Bone marrow (tissue), 2 donors: ENCODE measurements at regions not wholly inside any gene's neighbourhood (a gene's known extent, or its start where the extent isn't known, plus 50 kb on each side); places are given as distances from the start of the nearest gene placed in this dataset.

Experiments
- DNase-seq, 2 donors: peaks; one replicate each; lab custom pipeline; 2025; lab: John Stamatoyannopoulos, UW

DNA sequence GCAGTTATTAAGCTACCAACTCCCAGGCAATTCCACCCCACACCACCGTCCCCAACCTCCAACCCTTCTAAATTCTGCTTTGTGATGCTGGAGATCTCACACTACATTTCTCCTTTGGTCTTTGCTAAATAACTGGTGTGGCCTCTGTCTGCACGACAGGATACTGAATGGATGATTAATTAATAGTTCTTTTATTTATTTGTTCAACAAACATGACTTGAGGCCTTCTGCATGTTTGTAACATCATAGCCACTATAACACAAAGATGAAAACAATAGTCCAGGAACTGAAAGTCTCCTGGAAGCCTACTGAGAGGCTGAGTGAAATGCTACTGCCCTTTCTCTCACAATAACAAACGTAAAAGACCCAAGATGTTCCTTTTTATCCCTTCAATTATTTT, 609.5 kb upstream of the UBE2E2 start:
- no peak for DNase-seq

DNA sequence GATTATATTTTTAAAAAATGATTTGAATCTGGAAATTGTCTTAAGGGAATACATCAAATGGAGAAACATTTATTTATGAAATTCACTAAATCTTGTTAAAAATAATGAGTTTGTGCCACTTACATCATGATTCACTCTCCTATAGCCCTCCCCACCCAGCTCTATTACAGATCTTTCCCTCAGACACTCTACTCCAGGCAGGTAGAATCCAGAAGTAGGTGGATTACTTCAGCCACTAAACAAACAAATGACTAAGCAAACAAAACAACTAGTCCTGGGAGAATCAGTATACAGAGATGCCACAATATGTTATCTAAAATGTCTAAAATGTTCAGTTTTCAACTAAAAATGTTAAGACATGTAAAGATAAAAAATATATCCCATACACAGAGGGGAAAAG, 608.1 kb upstream of the UBE2E2 start:
- DNase-seq = no peak

DNA sequence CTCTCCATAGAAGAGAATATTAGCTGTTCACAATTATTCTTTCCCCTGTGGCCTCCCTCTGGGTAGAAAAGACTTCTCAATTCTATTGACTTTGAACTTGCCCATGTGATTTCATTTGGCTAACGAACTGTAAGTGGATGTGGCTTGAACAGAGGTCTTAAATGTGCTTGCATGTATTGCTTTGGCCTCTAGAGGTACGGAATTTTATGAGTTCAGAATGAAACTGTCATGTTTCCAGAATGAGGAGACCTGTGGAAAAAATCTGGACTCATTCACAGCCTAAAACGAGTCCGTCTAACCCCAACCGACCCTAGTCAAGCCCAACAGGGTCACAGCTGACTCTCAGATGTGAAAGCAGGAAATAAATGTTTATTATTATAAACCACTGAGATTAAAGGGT, 596.7 kb upstream of the UBE2E2 start:
- no peak for DNase-seq

DNA sequence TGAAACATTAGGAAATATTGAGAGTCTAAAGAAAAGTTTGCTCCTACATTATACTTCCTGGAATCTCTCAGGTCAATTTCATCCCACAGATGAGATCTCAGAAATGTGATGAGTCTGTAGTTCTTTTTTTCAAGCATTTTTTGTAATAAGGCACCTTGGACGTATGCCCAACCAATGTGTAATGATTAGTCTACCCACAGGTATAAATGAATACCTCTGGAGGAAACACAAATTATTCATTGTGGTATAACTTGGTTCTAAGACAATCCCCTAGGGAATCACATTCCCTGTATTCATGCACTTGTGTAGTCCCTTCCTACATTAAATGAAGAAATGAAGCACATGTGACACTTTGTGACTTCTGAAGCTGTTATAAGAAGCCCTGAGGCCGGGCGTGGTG, 596.2 kb upstream of the UBE2E2 start:
- no peak for DNase-seq

DNA sequence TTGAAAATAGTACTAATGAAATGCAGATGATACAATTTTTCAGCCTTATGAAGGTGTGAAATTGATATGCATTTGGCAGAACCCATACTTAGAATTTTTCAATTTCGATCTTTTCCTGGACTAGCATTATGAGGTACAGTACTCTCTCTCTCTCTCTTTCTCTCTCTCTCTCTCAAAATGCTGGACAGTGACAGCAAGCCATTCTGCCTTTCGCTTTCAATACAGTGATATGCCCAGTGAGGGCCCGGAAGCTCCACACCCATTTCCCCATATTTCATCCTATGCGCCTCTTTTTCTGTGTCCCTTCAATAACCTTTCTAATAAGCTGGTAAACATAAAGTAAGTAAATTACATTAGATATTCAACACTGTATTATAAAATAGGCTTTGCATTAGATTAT, 595.0 kb upstream of the UBE2E2 start:
- no peak for DNase-seq

DNA sequence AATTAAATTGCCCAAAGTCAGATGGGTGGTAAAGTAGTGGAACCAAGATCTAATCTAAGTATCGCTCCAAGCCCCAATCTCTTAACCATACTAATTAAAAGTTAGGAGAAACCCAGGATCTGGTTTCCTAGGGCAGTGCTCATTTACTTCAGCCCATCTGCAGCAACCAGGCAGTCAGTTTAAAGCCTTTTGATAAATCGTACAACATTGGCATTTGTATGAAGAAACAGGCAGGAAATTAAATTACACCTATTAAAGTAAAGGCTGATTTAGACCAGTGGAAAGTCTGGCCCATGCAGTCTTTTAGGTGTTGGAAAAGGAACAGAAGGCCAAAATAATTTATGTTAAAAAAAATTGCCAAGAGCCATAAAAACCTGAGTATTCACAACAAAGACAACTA, 594.4 kb upstream of the UBE2E2 start:
- no peak for DNase-seq

DNA sequence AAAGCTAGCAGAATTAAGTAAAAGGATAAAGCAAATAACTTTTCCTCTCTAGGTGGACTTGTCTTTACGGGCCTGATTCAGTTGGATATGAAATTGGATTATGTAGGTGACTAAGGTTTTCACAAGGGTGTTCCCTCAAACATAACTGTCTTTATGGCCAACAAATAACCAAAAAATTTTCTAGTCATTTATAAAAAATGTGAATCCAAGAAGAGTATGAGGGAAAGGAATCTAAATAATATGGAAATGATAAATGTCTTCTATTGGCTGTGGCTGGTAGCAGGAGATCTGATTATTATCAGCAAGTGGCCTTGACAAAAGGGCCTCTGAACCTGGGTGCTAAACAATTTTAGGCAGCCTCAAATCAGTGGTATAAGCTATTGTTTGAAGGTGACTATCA, 594.0 kb upstream of the UBE2E2 start:
- no peak for DNase-seq

DNA sequence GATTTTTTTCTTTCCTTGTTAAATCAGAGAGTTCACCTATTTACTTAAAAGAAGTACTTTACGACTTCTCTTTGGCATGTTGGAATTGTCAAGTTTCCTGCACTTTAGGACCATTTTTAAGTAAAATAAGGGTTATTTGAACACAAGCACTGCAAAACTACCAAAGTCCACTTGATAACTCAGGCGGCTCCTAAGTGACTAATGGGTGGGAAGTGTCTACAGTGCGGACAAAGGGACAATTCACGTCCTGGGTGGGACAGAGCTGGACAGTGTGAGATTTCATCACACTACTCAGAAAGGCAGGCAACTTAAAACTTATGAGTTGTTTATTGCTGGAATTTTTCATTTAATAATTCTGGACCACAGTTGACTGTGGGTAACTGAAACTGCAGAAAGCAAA, 590.2 kb upstream of the UBE2E2 start:
- DNase-seq = no peak

DNA sequence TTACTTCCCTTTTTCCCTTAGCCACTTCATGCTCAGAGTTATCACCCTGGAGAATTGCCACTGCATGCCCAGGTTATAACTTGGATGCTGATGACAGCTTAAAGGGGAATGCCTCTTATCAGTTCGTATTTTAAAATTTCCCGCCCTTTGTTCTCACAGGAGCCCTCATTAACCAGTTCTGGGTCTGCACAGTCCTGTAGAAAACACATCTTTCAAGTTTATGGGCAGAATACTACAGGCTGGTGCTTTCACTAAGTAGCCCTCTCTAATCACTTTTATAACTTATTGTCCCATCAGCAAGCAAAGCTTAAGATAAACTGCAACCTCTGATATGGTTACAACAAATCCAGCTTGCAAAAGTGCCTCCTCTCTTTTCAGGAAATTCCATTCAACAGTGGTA, 587.3 kb upstream of the UBE2E2 start:
- no peak for DNase-seq

DNA sequence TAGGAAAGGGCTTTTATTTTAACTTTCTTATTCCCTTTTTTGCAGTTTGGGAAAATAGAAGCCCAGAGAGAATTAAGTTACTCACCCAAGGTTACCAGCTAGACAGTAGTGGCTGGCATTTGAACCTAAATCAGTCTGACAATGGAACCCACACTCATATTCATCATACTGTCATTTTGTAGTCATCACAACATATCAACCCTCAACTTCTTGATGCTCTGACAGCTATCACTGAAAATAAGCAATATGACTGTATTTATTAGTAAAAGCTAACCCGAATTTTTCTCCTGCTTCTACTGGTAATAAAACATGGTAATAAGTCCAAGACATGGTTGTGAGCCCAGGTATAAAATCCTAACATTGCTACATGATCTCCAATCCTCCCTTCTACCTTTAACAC, 585.8 kb upstream of the UBE2E2 start:
- DNase-seq = no peak

DNA sequence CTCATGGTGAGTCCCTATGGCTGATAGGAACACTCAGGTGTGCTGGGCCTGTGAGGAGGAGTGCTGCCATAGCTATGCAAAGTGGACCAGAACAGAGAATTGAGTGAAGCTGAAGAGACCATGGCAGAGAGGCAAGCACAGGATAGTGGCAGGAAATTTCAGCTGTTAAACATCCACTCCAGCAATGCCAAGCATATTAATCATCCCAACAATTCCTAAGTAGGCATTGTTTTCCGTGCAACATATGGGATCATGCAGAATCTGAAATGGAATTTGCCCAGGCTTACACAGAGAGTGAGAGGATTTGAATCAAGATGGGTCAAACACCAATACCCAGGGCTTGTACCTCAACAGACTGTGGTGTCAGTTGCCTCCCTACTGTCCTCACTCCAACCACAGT, 582.6 kb upstream of the UBE2E2 start:
- no peak for DNase-seq

DNA sequence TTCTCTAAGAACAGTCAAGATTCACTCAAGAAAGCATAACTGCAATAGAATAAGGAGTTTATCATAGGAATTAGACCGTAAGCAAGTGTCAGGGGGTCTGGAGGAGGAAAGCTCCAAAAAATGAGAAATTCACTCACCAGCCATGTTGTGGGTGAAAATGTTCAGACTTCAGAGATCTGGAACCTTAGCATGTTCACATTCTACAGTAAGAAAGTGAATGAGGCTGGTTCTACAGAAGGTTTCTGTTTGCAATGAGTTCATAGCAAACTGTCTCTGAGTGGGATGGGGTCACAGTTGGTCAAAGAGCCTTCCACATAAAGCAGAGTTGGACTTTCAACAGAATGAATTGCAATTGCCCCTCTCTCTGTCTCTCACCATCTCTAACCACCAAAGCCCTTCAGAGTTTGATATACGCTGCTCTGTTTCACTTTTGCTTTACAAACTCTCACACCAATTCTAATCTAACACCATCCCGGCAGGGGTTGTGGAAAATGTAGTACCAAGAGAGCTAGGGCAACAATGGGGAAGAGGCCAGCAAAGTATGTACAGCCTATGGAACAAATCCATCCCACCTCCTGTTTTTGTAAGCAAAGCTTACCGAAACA, 581.8 kb upstream of the UBE2E2 start:
- no peak for DNase-seq

DNA sequence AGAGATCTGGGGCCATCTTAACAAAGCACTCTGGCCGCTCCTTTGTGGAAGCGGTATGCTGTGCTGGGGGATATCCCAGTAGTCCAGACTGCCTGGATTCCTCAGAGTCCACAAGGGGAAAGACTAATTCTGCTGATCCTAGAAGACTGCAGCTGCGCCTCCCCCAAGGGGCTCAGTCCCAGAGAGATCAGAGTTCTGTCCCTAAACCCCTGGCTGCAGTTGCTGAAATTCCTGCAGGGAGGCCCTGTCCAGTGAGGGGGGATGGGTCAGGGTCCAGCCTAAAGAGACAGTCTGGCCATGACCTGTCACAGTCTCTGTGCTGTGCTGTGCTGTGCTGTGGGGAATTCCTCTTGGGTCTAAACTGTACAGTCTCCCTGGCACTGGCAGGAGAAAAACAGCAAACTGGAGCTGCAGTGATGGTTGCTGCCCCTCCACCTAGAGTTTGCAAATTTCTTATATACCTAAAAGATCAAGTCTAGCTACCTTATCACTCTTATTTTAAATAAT, 575.1 kb upstream of the UBE2E2 start:
- no peak for DNase-seq

DNA sequence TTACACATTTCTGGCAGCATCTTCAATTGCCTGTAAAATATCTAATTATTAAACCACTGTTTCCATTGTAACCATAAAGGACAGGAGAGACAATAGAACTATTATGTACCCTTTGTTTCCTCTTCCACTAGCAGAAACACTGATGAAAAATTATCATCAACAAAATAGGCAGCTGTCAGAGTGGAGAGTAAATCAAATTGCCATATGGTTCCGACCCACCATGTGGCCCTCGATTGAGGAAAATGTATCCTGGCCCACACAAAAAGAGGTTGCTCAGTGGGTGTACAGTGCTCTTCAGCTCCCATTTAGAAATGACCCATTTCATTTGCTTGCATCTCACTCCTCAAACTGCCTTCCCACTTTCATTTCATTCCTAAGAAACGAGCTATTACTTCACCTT, 570.6 kb upstream of the UBE2E2 start:
- DNase-seq = no peak

DNA sequence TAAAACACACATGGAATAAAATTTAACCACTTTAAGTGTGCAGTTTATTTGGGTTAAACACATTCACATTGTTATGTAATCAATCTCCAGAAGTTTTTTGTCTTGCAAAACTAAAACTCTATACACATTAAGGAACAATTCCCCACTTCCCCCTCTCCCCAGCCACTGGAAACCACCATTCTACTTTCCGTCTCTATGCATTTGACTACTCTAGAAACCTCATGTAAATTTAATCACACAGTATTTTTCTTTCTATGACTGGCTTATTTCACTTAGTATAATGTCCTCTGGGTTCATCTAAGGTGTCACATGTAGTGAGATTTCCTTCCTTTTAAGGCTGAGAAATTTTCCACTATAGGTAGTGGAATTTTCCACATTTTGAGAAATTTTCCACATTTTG, 568.7 kb upstream of the UBE2E2 start:
- no peak for DNase-seq

DNA sequence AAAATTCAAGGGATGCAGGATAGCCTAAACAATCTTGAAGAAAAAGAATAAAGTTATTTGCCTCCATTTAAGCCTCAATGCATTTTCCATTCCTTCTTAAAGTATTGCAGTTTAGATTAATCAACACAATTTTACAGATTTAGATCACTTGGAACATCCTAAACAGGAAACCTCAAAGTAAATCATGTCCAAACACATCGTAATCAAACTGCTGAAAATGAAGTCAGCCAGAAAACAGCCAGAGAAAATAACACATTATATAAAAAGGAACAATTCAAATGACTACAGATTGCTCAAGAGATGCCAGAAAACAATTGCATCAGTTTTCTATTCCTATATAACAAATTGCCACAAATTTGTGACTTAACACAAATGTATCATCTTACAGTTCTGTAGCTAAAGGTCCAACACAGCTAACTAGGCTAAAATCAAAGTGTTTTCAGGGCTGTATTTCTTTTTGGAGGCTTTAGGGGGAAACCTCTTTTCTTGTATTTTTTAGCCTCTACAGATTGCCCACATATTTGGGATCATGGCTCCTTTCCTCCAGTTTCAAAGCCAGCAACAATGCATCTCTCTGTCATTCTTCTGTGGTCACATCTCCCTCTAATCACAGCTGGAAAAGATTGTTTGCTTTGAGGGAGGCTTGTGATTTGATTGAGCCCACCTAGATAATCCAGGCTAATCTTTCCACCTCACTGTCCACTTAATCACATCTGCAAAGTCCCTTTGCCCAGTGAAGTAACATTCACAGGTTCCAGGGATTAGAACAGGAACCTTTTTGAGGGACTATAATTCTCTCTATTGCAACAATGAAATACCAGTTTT, 543.3 kb upstream of the UBE2E2 start:
- DNase-seq = no peak

DNA sequence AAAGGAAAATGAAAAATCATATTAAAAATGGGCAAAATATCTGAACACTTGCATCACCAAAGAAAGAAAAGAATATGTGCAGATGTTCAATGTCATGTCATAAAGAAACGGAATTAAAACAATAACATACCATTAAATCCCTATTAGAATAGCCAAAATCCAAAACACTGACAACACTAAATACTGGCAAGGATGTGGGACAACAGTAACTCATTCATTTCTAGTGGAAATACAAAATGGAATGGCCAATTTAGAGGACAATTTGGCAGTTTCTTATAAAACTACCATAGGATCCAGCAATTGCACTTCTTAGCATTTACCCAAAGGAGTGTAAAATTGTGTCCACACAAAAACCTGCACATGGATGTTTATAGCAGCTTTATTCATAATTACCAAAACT, 542.5 kb upstream of the UBE2E2 start:
- DNase-seq = no peak

DNA sequence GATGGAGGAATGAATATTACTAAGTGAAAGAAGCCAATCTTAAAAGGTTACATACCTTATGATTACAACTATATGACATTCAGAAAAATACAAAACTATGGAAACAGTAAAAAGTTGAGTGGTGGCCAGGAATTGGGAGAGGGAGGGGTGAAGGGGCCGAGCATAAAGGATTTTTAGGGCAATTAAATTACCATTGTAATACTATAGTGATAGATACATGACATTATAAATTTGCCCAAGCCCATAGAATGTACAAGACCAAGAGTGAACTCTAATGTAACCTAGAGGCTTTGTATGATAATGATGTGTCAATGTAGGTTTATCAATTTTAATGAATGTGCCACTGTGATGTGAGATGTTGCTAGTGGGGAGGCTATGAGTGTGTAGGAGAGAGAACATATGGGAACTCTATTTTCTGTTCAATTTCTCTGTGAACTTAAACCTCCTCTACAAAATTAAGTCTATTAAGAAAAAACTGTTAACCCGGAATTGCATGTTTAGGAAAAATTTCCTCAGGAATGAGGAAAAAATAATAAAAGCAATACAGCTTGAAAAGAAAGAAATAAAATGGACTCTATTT, 541.9 kb upstream of the UBE2E2 start:
- DNase-seq = no peak

DNA sequence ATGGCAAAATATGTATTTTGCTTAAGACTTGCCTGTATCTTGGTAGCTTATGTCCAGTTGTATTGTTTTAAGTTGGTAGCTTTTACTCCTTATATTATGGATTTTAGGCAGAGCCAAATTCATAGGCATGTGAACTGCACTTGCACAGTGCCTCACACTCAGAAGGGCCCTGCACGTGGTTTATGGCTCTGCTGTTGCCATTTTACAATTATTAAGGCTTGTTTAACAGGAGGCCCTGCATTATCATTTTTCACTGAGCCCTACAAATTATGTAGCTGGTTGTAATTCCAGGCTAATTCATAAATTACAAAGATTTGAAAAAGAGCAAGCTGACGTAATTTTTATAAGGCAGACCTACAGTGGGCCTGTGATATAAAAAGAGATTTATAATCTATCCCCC, 537.6 kb upstream of the UBE2E2 start:
- DNase-seq = no peak

DNA sequence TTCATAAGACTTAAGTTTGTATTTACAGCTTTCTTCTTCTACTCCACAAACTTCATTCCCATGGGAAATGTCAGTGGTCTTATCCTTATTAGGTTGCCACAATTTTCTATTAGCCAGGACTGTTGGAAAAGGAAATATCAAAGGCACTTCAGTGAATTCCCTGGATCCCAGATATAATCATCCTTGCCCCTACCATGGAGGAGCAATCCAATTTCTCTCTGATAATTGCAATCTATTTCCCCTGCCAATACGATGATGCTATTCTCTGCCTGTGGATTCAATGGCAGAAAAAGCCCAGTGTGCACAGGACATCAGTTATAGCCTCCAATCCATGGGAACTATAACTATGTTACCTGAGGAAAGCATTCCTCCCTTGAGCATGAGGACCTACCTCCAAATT, 536.4 kb upstream of the UBE2E2 start:
- DNase-seq = no peak

DNA sequence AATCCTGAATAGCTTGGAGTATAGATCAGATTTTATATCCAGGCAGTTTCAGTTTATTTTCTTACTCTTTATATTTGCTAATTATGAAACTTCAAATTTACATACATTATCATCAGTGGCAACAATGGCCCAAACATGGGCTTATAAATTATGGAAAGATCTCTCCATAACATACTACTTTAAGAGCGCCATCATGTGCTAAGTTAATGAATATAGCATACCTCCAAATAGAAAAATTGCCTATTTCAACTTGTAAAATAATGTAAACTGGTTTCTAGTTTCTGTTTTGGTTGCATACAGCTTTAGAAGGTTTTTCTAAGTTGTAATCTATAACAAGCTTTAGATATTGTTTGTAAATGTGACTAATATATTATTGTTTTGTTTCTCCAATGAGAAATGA, 531.3 kb upstream of the UBE2E2 start:
- no peak for DNase-seq

DNA sequence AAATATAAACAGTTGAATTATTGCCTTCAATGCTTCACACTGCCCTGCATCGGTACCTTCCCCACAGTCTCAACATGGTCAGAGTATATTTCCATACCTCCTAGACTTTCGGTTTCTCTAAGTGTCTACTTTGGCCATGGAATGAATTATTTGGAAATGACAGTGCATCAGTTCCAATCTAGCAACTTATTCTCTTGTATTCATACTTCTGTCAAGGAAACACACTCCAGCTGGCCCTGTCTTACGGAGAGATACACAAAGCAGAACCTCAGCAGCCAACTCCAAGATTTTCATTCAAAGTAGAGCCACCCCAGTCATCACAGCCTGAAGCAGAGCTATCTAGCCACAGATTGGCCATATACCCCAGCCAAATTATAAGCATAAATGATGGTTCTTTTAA, 518.4 kb upstream of the UBE2E2 start:
- DNase-seq = no peak

DNA sequence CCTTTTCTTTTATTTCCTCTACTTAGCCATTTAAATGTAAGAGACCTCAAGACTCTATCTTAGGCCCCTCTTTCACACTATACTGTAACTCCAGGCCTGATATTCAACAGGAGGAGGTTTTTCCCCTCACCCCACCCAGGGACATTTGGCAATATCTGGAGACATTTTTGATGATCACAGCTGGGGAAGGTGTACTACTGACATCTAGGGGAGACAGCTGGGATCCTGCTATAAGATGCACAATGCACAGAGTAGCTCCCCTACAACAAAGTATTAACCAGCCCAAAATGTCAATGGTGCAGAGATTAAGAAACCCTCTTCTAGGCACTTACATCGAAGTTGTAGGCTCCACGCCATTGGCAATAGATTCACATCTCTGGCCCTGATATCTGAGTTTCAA, 517.5 kb upstream of the UBE2E2 start:
- DNase-seq = no peak

DNA sequence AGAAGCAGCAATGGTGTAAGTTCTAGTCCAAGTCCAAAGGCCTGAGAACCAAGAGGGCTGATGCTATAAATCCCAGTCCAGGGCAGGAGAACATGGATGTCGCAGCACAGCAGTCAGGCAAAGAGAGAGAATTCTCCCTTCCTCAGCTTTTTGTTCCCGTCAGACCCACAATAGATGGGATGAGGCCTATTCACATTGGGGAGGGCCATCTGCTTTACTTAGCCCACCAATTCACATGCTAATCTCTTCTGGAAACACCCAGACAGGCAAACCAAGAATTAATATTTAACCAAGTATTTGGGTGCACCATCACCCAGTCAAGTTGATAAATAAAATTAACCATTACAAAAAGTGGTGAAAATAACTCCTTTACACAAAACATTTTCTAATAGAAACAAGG, 511.7 kb upstream of the UBE2E2 start:
- no peak for DNase-seq
